ENCODE measurements at regions not wholly inside any gene's neighbourhood (a gene's known extent, or its start where the extent isn't known, plus 50 kb on each side); places are given as distances from the start of the nearest gene placed in this dataset.

- Histone ChIP-seq H3K9ac (ENCODE audit: low read length in 2 of 2) (no peak overlapping the region), H3K36me3 (ENCODE audit: control insufficient read depth in 2 of 2, insufficient read depth in 2 of 2, low read length in 2 of 2) (no peaks in the 10 kb centered on the region), H3K27me3 (ENCODE audit: control insufficient read depth in 1 of 2, insufficient read depth in 2 of 2, low read length in 2 of 2) (peaks cover 0 to 2% of the 10 kb centered on the region in 2 donors), H3K27ac (ENCODE audit: low read length) (no peak overlapping the region), H3K4me1 (ENCODE audit: control insufficient read depth, insufficient read depth, low read length) (no peaks in the 10 kb centered on the region), H3K4me3 (ENCODE audit: low read length in 2 of 2) (no peak overlapping the region), H3K9me3 (ENCODE audit: control insufficient read depth in 2 of 2, low read length in 2 of 2) (no peaks in the 10 kb centered on the region)
Observed at GRCh38 chr10:128874331-128874730, 592.7 kb upstream of the MGMT start.

GRCh38 chr10:128875030-128875744, 591.9 kb upstream of the MGMT start:
- no peak overlapping the region for H3K27ac ChIP-seq (ENCODE audit: low read length)

GRCh38 chr10:128875956-128876736, 590.9 kb upstream of the MGMT start:
- Histone ChIP-seq H3K27ac (ENCODE audit: low read length) (no peak overlapping the region), H3K4me3 (ENCODE audit: low read length in 2 of 2) (no peak overlapping the region), H3K27me3 (ENCODE audit: control insufficient read depth in 1 of 2, insufficient read depth in 2 of 2, low read length in 2 of 2) (no peaks in the 10 kb centered on the region), H3K4me1 (ENCODE audit: control insufficient read depth, insufficient read depth, low read length) (no peaks in the 10 kb centered on the region), H3K36me3 (ENCODE audit: control insufficient read depth in 2 of 2, insufficient read depth in 2 of 2, low read length in 2 of 2) (no peaks in the 10 kb centered on the region), H3K9ac (ENCODE audit: low read length in 2 of 2) (no peak overlapping the region), H3K9me3 (ENCODE audit: control insufficient read depth in 2 of 2, low read length in 2 of 2) (no peaks in the 10 kb centered on the region)

More at GRCh38 chr10:128875030-128875744, 591.9 kb upstream of the MGMT start:
- Histone ChIP-seq H3K9me3 (ENCODE audit: control insufficient read depth in 2 of 2, low read length in 2 of 2) (no peaks in the 10 kb centered on the region), H3K9ac (ENCODE audit: low read length in 2 of 2) (no peak overlapping the region), H3K36me3 (ENCODE audit: control insufficient read depth in 2 of 2, insufficient read depth in 2 of 2, low read length in 2 of 2) (no peaks in the 10 kb centered on the region), H3K4me1 (ENCODE audit: control insufficient read depth, insufficient read depth, low read length) (no peaks in the 10 kb centered on the region), H3K4me3 (ENCODE audit: low read length in 2 of 2) (no peak overlapping the region), H3K27me3 (ENCODE audit: control insufficient read depth in 1 of 2, insufficient read depth in 2 of 2, low read length in 2 of 2) (peaks cover 0 to 2% of the 10 kb centered on the region in 2 donors)

GRCh38 chr10:128877141-128877540, 589.9 kb upstream of the MGMT start:
- no peak overlapping the region for H3K4me3 ChIP-seq (ENCODE audit: low read length in 2 of 2)
- no peaks in the 10 kb centered on the region for H3K36me3 ChIP-seq (ENCODE audit: control insufficient read depth in 2 of 2, insufficient read depth in 2 of 2, low read length in 2 of 2)
- no peak overlapping the region for H3K9ac ChIP-seq (ENCODE audit: low read length in 2 of 2)
- no peak overlapping the region for H3K27ac ChIP-seq (ENCODE audit: low read length)
- no peaks in the 10 kb centered on the region for H3K9me3 ChIP-seq (ENCODE audit: control insufficient read depth in 2 of 2, low read length in 2 of 2)
- no peaks in the 10 kb centered on the region for H3K4me1 ChIP-seq (ENCODE audit: control insufficient read depth, insufficient read depth, low read length)
- no peaks in the 10 kb centered on the region for H3K27me3 ChIP-seq (ENCODE audit: control insufficient read depth in 1 of 2, insufficient read depth in 2 of 2, low read length in 2 of 2)

GRCh38 chr10:128877936-128878335, 589.1 kb upstream of the MGMT start:
- no peak overlapping the region for H3K4me3 ChIP-seq (ENCODE audit: low read length in 2 of 2)
- H3K27me3 ChIP-seq (ENCODE audit: control insufficient read depth in 1 of 2, insufficient read depth in 2 of 2, low read length in 2 of 2), result no peaks in the 10 kb centered on the region
- H3K4me1 ChIP-seq (ENCODE audit: control insufficient read depth, insufficient read depth, low read length), result no peaks in the 10 kb centered on the region
- H3K27ac ChIP-seq (ENCODE audit: low read length), result no peak overlapping the region
- H3K36me3 ChIP-seq (ENCODE audit: control insufficient read depth in 2 of 2, insufficient read depth in 2 of 2, low read length in 2 of 2), result no peaks in the 10 kb centered on the region
- no peaks in the 10 kb centered on the region for H3K9me3 ChIP-seq (ENCODE audit: control insufficient read depth in 2 of 2, low read length in 2 of 2)
- H3K9ac ChIP-seq (ENCODE audit: low read length in 2 of 2), result no peak overlapping the region

- Histone ChIP-seq H3K9ac (ENCODE audit: low read length in 2 of 2) (no peak overlapping the region), H3K4me3 (ENCODE audit: low read length in 2 of 2) (no peak overlapping the region), H3K4me1 (ENCODE audit: control insufficient read depth, insufficient read depth, low read length) (no peaks in the 10 kb centered on the region), H3K27me3 (ENCODE audit: control insufficient read depth in 1 of 2, insufficient read depth in 2 of 2, low read length in 2 of 2) (no peaks in the 10 kb centered on the region), H3K36me3 (ENCODE audit: control insufficient read depth in 2 of 2, insufficient read depth in 2 of 2, low read length in 2 of 2) (no peaks in the 10 kb centered on the region), H3K9me3 (ENCODE audit: control insufficient read depth in 2 of 2, low read length in 2 of 2) (no peaks in the 10 kb centered on the region), H3K27ac (ENCODE audit: low read length) (no peak overlapping the region)
Observed at GRCh38 chr10:128879030-128879429, 588.0 kb upstream of the MGMT start.

- Histone ChIP-seq H3K27ac (ENCODE audit: low read length) (no peak overlapping the region), H3K4me1 (ENCODE audit: control insufficient read depth, insufficient read depth, low read length) (no peaks in the 10 kb centered on the region), H3K36me3 (ENCODE audit: control insufficient read depth in 2 of 2, insufficient read depth in 2 of 2, low read length in 2 of 2) (no peaks in the 10 kb centered on the region), H3K9me3 (ENCODE audit: control insufficient read depth in 2 of 2, low read length in 2 of 2) (no peaks in the 10 kb centered on the region), H3K9ac (ENCODE audit: low read length in 2 of 2) (no peak overlapping the region), H3K4me3 (ENCODE audit: low read length in 2 of 2) (no peak overlapping the region), H3K27me3 (ENCODE audit: control insufficient read depth in 1 of 2, insufficient read depth in 2 of 2, low read length in 2 of 2) (no peaks in the 10 kb centered on the region)
Observed at GRCh38 chr10:128879441-128880140, 587.5 kb upstream of the MGMT start.

GRCh38 chr10:128880159-128880725, 586.8 kb upstream of the MGMT start:
- Histone ChIP-seq H3K27me3 (ENCODE audit: control insufficient read depth in 1 of 2, insufficient read depth in 2 of 2, low read length in 2 of 2) (no peaks in the 10 kb centered on the region), H3K27ac (ENCODE audit: low read length) (no peak overlapping the region), H3K36me3 (ENCODE audit: control insufficient read depth in 2 of 2, insufficient read depth in 2 of 2, low read length in 2 of 2) (no peaks in the 10 kb centered on the region), H3K4me3 (ENCODE audit: low read length in 2 of 2) (no peak overlapping the region), H3K4me1 (ENCODE audit: control insufficient read depth, insufficient read depth, low read length) (no peaks in the 10 kb centered on the region), H3K9me3 (ENCODE audit: control insufficient read depth in 2 of 2, low read length in 2 of 2) (peaks cover 0 to 3% of the 10 kb centered on the region in 2 donors), H3K9ac (ENCODE audit: low read length in 2 of 2) (no peak overlapping the region)

GRCh38 chr10:128881086-128881485, 586.0 kb upstream of the MGMT start:
- H3K9ac ChIP-seq (ENCODE audit: low read length in 2 of 2), result no peak overlapping the region
- no peak overlapping the region for H3K4me3 ChIP-seq (ENCODE audit: low read length in 2 of 2)
- peaks cover 0 to 3% of the 10 kb centered on the region in 2 donors for H3K9me3 ChIP-seq (ENCODE audit: control insufficient read depth in 2 of 2, low read length in 2 of 2)
- H3K27ac ChIP-seq (ENCODE audit: low read length), result no peak overlapping the region
- H3K27me3 ChIP-seq (ENCODE audit: control insufficient read depth in 1 of 2, insufficient read depth in 2 of 2, low read length in 2 of 2), result no peaks in the 10 kb centered on the region
- H3K4me1 ChIP-seq (ENCODE audit: control insufficient read depth, insufficient read depth, low read length), result no peaks in the 10 kb centered on the region
- H3K36me3 ChIP-seq (ENCODE audit: control insufficient read depth in 2 of 2, insufficient read depth in 2 of 2, low read length in 2 of 2), result no peaks in the 10 kb centered on the region

GRCh38 chr10:128883231-128884032, 583.6 kb upstream of the MGMT start:
- Histone ChIP-seq H3K27ac (ENCODE audit: low read length) (no peak overlapping the region), H3K9ac (ENCODE audit: low read length in 2 of 2) (no peak overlapping the region), H3K4me3 (ENCODE audit: low read length in 2 of 2) (no peak overlapping the region), H3K27me3 (ENCODE audit: control insufficient read depth in 1 of 2, insufficient read depth in 2 of 2, low read length in 2 of 2) (no peaks in the 10 kb centered on the region), H3K9me3 (ENCODE audit: control insufficient read depth in 2 of 2, low read length in 2 of 2) (peaks cover 0 to 3% of the 10 kb centered on the region in 2 donors), H3K36me3 (ENCODE audit: control insufficient read depth in 2 of 2, insufficient read depth in 2 of 2, low read length in 2 of 2) (no peaks in the 10 kb centered on the region), H3K4me1 (ENCODE audit: control insufficient read depth, insufficient read depth, low read length) (no peaks in the 10 kb centered on the region)
